Transverse colon (tissue), 4 donors: ENCODE measurements at regions not wholly inside any gene's neighbourhood (a gene's known extent, or its start where the extent isn't known, plus 50 kb on each side); places are given as distances from the start of the nearest gene placed in this dataset.

Experiments used
- DNase-seq: peaks from one replicate; pipeline ENCODE4 v3.0.0-alpha.2; 2019
- H3K27ac ChIP-seq, 4 donors: fragments of 200-600 bp; sonication (generic); 2 replicates each; pipeline ENCODE4 v1.5.1; 2016 to 2018; ENCODE audit warnings: inconsistent platforms in 4 of 4
- H3K27me3 ChIP-seq: fragments of 200-600 bp; sonication (generic); 2 replicates; pipeline ENCODE4 v1.5.1; 2017; ENCODE audit warnings: inconsistent platforms
- H3K36me3 ChIP-seq, 4 donors: fragments of 200-600 bp; sonication (generic); 2 replicates each; pipeline ENCODE4 v1.5.1; 2017 to 2019; ENCODE audit warnings: inconsistent platforms in 4 of 4
- H3K4me1 ChIP-seq, 4 donors: fragments of 200-600 bp; sonication (generic); 2 replicates each; pipeline ENCODE4 v1.5.1; 2017 to 2020; ENCODE audit warnings: inconsistent platforms in 4 of 4
- H3K4me3 ChIP-seq, 4 donors: fragments of 200-600 bp; sonication (generic); 1 replicate in 1 of 4; 2 replicates in 3 of 4; pipeline versions ENCODE4 v1.5.1 to v1.6.1; 2017 to 2019; ENCODE audit warnings: inconsistent platforms in 4 of 4
- H3K9me3 ChIP-seq, 2 donors: fragments of 200-600 bp; sonication (generic); 2 replicates each; pipeline ENCODE4 v1.5.1; 2017 to 2019; ENCODE audit warnings: inconsistent platforms in 2 of 2
- EP300 ChIP-seq: sonication (generic); formaldehyde crosslinking; IDR thresholded peaks from one replicate; pipeline ENCODE4 v1.6.1; 2017; ENCODE audit warnings: antibody characterized with exemption, low read depth
- POLR2A ChIP-seq: fragments of 450-650 bp; IDR thresholded peaks from one replicate; pipeline ENCODE4 v1.6.1; 2016; ENCODE audit warnings: antibody characterized with exemption, mild to moderate bottlenecking, moderate library complexity
- POLR2AphosphoS5 ChIP-seq, 3 donors: sonication (generic); formaldehyde crosslinking; IDR thresholded peaks; one replicate each; pipeline ENCODE4 v1.6.1; 2016; ENCODE audit warnings: antibody characterized with exemption in 3 of 3
- WGBS, 2 donors: methylation state at CpG; one replicate each; pipeline ENCODE4 v1.1.5; 2018; ENCODE audit warnings: low coverage in 1 of 2; 5-methylcytosine and 5-hydroxymethylcytosine counted together
- in situ Hi-C, 4 donors: fragments of 200-750 bp; cut with MboI; loops; one replicate each; pipeline versions ENCODE4 v1.15.0 to v1.15.1; 2017; ENCODE audit warnings: low sequenced_read_pairs in 3 of 4, low pct_ligation_motif_present in 1 of 4, low pct_unique_long_range_greater_than_20kb in 1 of 4
- intact Hi-C: fragments of 100-400 bp; cut with DNase I; formaldehyde crosslinking; loops from one replicate; pipeline ENCODE4 v1.15.1; 2023; ENCODE audit warnings: low total_unique reads
- TF ChIP-seq, protein P1 (sequence below), 5 experiments: fragments of 200-600 bp in 3 of 5; fragments of 450-650 bp in 2 of 5; sonication (generic) in 3 of 5; IDR thresholded peaks; 1 replicate in 2 of 5; 2 replicates in 3 of 5; pipeline ENCODE4 v1.5.1; 2016 to 2017; ENCODE audit warnings: antibody characterized with exemption in 5 of 5, inconsistent platforms in 3 of 5, mild to moderate bottlenecking in 2 of 5, moderate library complexity in 1 of 5

DNA sequence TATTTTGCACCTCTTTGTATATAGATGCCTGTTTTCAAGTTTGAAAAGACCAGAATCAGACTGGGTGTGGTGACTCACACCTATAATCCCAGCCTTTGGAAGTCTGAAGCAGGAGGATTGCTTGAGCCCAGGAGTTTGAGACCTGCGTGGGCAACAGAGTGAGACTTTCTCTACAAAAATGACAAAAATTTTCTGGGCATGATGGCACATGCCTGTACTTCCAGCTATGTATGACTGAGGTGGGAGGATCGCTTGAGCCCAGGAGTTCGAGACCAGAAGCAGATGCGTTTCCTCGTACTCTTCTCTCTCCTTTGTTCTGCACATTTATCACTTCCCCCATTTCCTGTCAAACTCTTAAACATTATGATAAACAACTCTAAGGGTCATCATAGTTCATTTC lies 310.0 kb upstream of the SNX7 start:
- intact Hi-C loops (no loop called here), in situ Hi-C loops (no loop called here)
- Histone ChIP-seq H3K27me3 (no peaks in the 10 kb centered on the region), H3K4me1 (no peaks in the 10 kb centered on the region), H3K27ac (no peak overlapping the region), H3K36me3 (no peaks in the 10 kb centered on the region), H3K9me3 (no peaks in the 10 kb centered on the region), H3K4me3 (no peak overlapping the region)
- DNase-seq: no peak
- 46 to 69% methylated on average over 4 to 5 of the region's 5 CpGs for WGBS, 2 donors
- no peak for TF ChIP-seq POLR2A
- TF ChIP-seq, protein P1, sequence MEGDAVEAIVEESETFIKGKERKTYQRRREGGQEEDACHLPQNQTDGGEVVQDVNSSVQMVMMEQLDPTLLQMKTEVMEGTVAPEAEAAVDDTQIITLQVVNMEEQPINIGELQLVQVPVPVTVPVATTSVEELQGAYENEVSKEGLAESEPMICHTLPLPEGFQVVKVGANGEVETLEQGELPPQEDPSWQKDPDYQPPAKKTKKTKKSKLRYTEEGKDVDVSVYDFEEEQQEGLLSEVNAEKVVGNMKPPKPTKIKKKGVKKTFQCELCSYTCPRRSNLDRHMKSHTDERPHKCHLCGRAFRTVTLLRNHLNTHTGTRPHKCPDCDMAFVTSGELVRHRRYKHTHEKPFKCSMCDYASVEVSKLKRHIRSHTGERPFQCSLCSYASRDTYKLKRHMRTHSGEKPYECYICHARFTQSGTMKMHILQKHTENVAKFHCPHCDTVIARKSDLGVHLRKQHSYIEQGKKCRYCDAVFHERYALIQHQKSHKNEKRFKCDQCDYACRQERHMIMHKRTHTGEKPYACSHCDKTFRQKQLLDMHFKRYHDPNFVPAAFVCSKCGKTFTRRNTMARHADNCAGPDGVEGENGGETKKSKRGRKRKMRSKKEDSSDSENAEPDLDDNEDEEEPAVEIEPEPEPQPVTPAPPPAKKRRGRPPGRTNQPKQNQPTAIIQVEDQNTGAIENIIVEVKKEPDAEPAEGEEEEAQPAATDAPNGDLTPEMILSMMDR (IDR thresholded peaks at IDR 0.05): no peak
- no peak for TF ChIP-seq EP300
- no peak for TF ChIP-seq POLR2AphosphoS5 (IDR thresholded peaks at IDR 0.05)

DNA sequence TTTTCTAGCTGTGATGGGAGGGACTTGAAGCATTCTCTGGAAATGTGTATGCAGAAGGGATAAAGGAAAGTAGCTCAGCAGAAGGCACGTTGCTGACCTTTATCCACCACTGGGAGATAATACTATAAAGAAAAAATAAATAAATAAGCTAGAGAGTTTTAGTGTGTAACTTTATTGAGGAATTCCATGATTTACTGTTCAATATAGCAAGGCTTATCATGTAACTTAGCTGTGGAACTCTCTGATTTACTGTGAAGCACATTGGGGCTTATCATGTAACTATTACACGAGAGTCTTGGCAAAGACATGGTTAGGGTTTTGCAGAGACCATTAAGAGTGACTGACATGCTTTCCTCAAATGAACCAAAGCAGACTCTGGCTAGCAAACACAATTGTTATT lies 316.1 kb upstream of the SNX7 start:
- in situ Hi-C loops (no loop called here), intact Hi-C loops (no loop called here)
- no peak for DNase-seq
- Histone ChIP-seq H3K27me3 (no peaks in the 10 kb centered on the region), H3K9me3 (no peaks in the 10 kb centered on the region), H3K36me3 (no peaks in the 10 kb centered on the region), H3K4me3 (no peak overlapping the region), H3K4me1 (no peaks in the 10 kb centered on the region), H3K27ac (no peak overlapping the region)
- TF ChIP-seq POLR2AphosphoS5 (IDR thresholded peaks at IDR 0.05) (no peak), EP300 (no peak), POLR2A (no peak)
- TF ChIP-seq, protein P1 (IDR thresholded peaks at IDR 0.05): no peak
- 38 to 43% methylated on average over 2 of the region's 2 CpGs for WGBS, 2 donors

DNA sequence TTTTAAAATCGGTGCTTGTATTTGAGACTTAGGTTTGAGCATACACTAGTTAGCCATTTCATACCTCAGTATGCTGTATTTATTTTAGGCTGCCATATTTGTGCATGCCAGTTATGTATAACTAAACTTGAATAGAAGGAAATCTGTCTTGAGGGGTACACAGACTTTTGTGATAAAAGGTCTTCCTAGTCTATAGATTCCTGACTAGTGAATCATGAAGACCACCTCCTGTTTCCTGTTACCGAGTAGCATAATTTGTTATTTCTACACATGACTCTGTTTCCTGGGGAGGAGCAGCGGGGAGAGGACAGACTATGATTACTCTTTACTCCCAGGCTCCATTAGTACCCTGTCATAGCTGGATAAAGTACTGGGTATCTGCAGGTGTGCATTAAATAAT lies 316.8 kb upstream of the SNX7 start:
- Histone ChIP-seq H3K36me3 (no peaks in the 10 kb centered on the region), H3K27ac (no peak overlapping the region), H3K4me1 (no peaks in the 10 kb centered on the region), H3K9me3 (no peaks in the 10 kb centered on the region), H3K27me3 (no peaks in the 10 kb centered on the region), H3K4me3 (no peak overlapping the region)
- WGBS, 2 donors: 69 to 85% methylated on average over 3 of the region's 3 CpGs
- no peak for TF ChIP-seq EP300
- no peak for TF ChIP-seq POLR2AphosphoS5 (IDR thresholded peaks at IDR 0.05)
- TF ChIP-seq, protein P1 (IDR thresholded peaks at IDR 0.05): no peak
- no peak for TF ChIP-seq POLR2A
- no peak for DNase-seq
- intact Hi-C loops (loop anchor here (5.0 kb wide), 1 partner anchor 557 kb away; no protein-coding TSS in a partner anchor), in situ Hi-C loops (no loop called here)

DNA sequence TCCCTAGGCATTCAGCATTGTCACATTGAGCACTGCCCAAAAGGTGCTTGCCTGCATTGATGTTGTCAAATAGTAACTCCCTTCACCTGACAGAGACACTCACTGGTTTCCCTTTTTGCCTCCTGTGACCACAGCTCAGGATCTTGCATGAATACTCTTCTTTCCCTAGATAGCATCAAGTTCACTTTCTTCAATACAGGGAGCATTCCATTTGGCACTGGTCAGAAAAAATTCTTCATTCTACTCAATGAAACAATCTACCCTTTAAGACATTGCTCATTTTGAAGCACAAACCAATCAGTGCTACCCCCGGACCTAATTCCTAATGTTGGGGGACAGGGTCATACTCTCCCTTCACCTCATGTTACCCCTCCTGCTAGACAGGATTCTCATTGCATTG lies 319.0 kb upstream of the SNX7 start:
- TF ChIP-seq, protein P1 (IDR thresholded peaks at IDR 0.05): no peak
- no peak for TF ChIP-seq POLR2AphosphoS5 (IDR thresholded peaks at IDR 0.05)
- no peak for TF ChIP-seq POLR2A
- TF ChIP-seq EP300: no peak
- no peak overlapping the region for H3K4me3 ChIP-seq
- DNase-seq: no peak
- 93% methylated on average over 1 of the region's 1 CpG; no CpG with 5 or more reads in 1 of the 2 donors for WGBS, 2 donors
- H3K27ac ChIP-seq: no peak overlapping the region
- intact Hi-C loops (loop anchor here (5.0 kb wide), 1 partner anchor 555 kb away; no protein-coding TSS in a partner anchor), in situ Hi-C loops (no loop called here)
- no peaks in the 10 kb centered on the region for H3K36me3 ChIP-seq
- H3K4me1 ChIP-seq: no peaks in the 10 kb centered on the region
- no peaks in the 10 kb centered on the region for H3K27me3 ChIP-seq
- H3K9me3 ChIP-seq: no peaks in the 10 kb centered on the region
